GM19043 (cell line): ENCODE measurements at regions not wholly inside any gene's neighbourhood (a gene's known extent, or its start where the extent isn't known, plus 50 kb on each side); places are given as distances from the start of the nearest gene placed in this dataset.

Source experiments
- ATAC-seq: cut with Tn5 transposase; IDR thresholded peaks from one replicate; pipeline ENCODE4 v1.9.1; 2021; ENCODE audit warnings: low read depth; ENCODE audit not compliant: unreplicated experiment

DNA sequence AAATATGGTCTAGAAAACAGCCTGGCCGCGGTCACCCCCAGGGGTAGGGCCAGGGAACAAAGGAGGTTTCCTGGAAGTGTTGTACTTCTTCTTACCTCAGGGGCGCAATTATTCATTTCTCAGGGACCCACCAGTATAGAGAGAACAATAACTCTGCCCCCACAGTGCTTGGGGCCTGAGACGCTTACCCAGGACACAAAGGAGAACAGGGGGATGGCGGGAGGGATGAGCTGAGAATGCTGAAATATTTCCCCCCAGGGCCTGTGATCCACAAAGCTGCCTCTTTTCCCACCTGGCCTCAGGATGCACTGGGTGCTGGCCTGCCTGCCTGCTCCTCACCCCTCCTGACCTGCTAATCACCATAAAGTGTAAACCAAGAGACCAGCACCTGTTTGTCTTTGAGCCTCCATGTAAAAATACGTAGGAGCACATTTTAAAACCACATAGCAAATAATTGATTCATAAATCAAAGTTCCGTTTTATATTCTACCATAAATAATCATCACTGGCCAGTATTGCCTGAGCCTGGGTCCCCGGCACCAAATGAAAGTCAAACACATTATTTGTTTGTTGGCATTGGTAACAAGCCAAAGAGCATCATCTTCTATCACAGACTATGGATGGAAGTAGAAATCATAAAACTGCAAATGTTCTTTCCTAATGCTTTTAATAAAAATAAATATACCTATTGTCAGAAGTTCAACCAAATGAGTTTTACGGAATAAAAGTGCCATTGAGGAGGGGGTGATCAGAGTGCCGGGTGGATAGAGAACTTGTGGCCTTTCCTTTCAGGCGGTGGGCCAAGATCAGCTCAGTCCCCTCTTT is 67.3 kb upstream of the RMDN2 start:
- ATAC-seq: no peak

DNA sequence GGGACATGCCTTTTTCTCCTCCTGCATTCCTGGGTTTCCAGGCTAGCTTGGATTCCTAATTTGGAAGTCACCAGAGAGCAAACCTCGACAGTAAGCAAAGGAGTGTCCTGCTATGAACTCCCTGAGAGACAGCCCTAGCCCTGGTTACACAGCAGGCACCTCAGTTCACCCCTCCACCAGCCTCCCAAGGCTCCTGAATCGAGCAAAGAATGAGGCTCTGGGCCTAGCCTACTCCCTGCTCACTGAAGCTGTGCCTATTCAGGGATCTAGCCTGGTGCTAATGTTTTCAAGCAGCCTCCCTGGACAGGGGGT is 66.7 kb upstream of the RMDN2 start:
- no peak for ATAC-seq

DNA sequence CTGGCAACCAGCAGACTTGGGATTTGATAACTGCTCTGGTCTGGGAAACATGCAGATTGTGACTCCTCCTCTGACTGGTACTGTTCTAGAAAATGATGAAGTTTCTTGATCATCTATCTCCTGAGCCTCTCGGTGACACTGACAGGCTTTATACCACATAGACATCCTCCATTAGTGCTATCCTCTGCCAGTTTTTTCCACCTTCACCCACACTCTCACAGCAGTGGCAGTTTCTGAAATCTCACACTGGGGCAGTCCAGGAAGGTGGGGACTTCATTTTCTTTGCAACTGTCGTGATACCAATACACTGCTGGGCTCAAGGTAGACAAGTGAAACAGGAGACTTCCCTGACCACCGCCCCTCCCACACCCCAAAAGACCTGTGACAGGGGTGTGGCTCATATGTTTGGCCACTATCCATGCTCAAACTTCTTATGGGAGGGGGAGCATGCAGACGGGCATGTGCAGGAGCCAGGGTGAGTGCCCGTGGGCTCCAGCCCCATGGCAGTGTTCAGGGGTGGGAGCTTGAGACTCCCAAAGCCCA is 66.3 kb upstream of the RMDN2 start:
- ATAC-seq: no peak

- no peak for ATAC-seq
These were observed 62.5 kb upstream of the RMDN2 start for GRCh38 chr2:37862620-37863019.

DNA sequence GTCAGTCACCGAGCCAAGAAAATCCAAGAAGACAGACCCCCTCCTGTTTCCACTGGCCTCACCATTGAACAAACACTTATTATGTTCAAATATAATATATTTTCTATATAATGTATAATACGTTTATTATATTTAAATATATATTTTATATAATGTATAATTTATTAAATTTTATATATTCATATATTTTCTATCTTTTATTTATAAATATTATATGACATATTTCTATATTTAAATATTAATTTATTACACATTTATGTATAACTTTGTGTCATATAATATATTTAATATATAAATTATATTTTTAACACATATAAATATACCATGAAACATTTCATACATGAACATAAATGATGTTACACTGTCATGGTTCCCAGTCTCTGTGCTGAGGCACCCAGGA is 60.9 kb upstream of the RMDN2 start:
- no peak for ATAC-seq

DNA sequence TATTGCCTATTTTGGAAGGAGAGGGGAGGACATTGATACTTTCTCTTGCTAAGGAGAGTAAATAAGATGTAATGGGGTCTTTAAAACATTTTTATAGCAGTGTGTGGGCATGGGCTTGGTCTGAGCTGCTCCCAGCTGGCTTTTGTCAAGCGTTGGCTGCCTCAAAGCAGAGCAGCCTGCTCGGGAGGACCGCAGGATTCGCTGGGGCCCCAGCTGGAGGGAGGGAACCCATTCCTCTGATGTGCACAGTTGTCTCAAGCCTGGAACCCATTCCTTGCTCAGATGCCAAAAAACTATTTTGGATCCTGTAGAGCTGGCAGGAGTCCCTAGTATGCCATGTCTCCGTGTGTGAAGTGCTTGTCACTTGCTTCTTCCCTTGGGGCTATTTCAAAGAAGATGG is 59.4 kb upstream of the RMDN2 start:
- ATAC-seq: no peak

- no peak for ATAC-seq
These were observed 58.7 kb upstream of the RMDN2 start for GRCh38 chr2:37866171-37866934.

DNA sequence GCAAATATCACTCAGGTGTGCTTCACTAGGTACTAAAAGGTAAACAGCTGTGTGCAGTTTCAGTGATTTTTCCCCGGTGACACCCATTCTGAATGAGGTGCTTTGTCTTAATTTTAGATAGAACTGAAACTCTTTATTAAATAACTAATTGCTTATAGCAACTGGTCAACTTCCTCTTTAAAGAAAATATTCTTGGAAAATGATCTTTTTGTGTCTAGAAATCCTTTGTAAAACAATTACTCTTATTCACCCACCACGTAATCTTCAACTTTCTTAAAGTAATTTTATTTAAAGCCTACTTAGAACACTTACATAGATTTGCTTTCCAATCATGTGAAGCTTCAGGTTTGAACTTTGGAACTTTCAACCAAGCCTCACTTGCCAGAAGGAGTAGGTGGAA is 57.9 kb upstream of the RMDN2 start:
- no peak for ATAC-seq

DNA sequence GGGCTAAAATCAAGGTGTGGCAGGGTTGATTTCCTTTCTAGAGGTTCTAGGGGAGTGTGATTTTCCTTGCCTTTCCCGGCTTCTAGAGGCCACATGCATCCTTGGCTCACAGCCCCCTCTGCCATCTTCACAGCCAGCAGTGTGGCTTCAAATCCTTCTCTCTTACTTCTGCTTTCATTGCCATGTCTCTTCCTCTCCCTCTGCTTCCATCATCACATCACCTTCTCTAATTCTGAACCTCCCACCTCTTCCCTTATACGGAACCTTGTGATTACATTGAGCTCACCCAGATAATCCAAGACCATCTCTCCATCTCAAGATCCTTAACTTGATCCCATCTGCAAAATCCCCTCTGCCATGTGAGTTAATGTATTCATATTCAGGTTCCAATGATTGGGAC is 56.2 kb upstream of the RMDN2 start:
- ATAC-seq: no peak

GRCh38 chr2:37869304-37869703 is 55.8 kb upstream of the RMDN2 start:
- ATAC-seq: no peak

DNA sequence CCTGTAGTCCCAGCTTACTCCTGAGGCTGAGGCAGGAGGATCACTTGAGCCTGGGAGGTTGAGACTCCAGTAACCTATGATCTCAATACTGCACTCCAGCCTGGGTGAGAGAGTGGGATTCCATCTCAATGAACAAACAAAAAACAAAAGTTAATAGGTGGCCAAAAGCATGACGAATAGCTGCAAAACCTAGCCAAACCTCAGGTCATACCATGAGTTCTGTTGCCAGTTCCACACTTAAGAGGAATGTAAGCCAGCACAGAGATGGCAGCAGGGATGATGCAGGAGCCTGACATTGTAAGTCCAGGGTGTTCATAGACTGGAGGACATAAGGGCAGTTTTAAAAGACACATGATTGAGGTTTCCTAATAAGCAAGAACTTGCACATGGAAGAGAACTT is 55.3 kb upstream of the RMDN2 start:
- ATAC-seq: no peak

- no peak for ATAC-seq
These were observed 54.3 kb upstream of the RMDN2 start for GRCh38 chr2:37870829-37871228.

- ATAC-seq: peak; percentile 74
These were observed 53.5 kb upstream of the RMDN2 start for GRCh38 chr2:37871456-37872191.

GRCh38 chr2:37872192-37872750 is 52.8 kb upstream of the RMDN2 start:
- no peak for ATAC-seq

- ATAC-seq: no peak
These were observed 51.9 kb upstream of the RMDN2 start for GRCh38 chr2:37873229-37873628.

- ATAC-seq: no peak
These were observed 51.2 kb upstream of the RMDN2 start for GRCh38 chr2:37873749-37874330.

- no peak for ATAC-seq
These were observed 50.6 kb upstream of the RMDN2 start for GRCh38 chr2:37874470-37874869.
